ENCODE measurements at regions not wholly inside any gene's neighbourhood (a gene's known extent, or its start where the extent isn't known, plus 50 kb on each side); places are given as distances from the start of the nearest gene placed in this dataset.

DNA sequence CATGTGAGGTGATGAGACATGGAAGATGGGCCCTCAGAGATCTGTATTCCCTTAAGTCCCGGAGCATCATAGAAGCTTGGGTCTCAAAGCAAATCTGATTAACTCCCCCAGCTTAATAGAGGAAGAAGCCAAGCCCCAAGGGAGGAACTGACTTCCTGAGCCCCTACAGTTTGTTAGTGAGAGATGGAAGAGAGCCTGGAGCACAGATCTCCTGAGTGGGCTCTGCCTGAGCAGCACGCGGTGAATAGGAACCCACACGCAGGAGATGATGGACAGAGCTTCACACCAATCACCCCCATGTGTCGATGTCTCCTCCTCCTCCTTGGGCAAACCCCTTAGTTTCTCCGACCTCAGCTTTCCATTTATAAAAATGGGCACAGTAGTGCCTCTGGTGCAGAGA, 50.1 kb upstream of the ATP12A start:
- Histone ChIP-seq H3K9me3 (replicated peaks in 1 of 3) (no peaks in the 10 kb centered on the region), H3K4me1 (replicated peaks in 1 of 2) (no peaks in the 10 kb centered on the region), H3K36me3 (replicated peaks in 1 of 2) (no peaks in the 10 kb centered on the region), H3K27me3 (no peaks in the 10 kb centered on the region), H3K4me3 (no peak overlapping the region), H3K27ac (no peak overlapping the region)
- TF ChIP-seq, protein P1, sequence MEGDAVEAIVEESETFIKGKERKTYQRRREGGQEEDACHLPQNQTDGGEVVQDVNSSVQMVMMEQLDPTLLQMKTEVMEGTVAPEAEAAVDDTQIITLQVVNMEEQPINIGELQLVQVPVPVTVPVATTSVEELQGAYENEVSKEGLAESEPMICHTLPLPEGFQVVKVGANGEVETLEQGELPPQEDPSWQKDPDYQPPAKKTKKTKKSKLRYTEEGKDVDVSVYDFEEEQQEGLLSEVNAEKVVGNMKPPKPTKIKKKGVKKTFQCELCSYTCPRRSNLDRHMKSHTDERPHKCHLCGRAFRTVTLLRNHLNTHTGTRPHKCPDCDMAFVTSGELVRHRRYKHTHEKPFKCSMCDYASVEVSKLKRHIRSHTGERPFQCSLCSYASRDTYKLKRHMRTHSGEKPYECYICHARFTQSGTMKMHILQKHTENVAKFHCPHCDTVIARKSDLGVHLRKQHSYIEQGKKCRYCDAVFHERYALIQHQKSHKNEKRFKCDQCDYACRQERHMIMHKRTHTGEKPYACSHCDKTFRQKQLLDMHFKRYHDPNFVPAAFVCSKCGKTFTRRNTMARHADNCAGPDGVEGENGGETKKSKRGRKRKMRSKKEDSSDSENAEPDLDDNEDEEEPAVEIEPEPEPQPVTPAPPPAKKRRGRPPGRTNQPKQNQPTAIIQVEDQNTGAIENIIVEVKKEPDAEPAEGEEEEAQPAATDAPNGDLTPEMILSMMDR (IDR thresholded peaks at IDR 0.05) = no peak
- no peak for TF ChIP-seq POLR2A (IDR thresholded peaks at IDR 0.05)
- DNase-seq = no peak
- 80 to 94% (median 87%) methylated on average over 6 of the region's 6 CpGs for WGBS, 4 donors
- intact Hi-C loops (cut with DNase I) = no loop called here

All from adrenal gland (tissue), 9 donors.